Hepatocyte (in vitro differentiated cells): ENCODE measurements at regions not wholly inside any gene's neighbourhood (a gene's known extent, or its start where the extent isn't known, plus 50 kb on each side); places are given as distances from the start of the nearest gene placed in this dataset.
"Not testable (repeated sequence)": the region's sequence is repeated elsewhere in the genome, so short reads cannot be mapped to it uniquely, and the experiment has no call there.

Experiments used
- DNase-seq: peaks from one replicate; pipeline ENCODE4 v3.0.0-alpha.2; 2016; ENCODE audit warnings: low spot score
- H2AFZ ChIP-seq: fragments of 200-600 bp; sonication (generic); 2 replicates; pipeline ENCODE4 v1.6.0; 2016; ENCODE audit warnings: antibody characterized with exemption, mild to moderate bottlenecking
- H3K27ac ChIP-seq: fragments of 200-600 bp; sonication (generic); 2 replicates; pipeline ENCODE4 v1.5.1; 2016; ENCODE audit warnings: mild to moderate bottlenecking
- H3K27me3 ChIP-seq: fragments of 200-600 bp; sonication (generic); 2 replicates; pipeline ENCODE4 v1.6.1; 2016
- H3K36me3 ChIP-seq: fragments of 200-600 bp; sonication (generic); replicated peaks from 2 replicates; pipeline ENCODE4 v1.5.1; 2016; ENCODE audit warnings: low read depth; ENCODE audit not compliant: insufficient read depth
- H3K4me1 ChIP-seq: fragments of 200-600 bp; sonication (generic); 2 replicates; pipeline ENCODE4 v1.5.1; 2016; ENCODE audit warnings: mild to moderate bottlenecking, moderate library complexity; ENCODE audit not compliant: insufficient read depth
- H3K4me2 ChIP-seq: fragments of 200-600 bp; sonication (generic); 2 replicates; pipeline ENCODE4 v1.6.0; 2016
- H3K4me3 ChIP-seq: fragments of 200-600 bp; sonication (generic); 2 replicates; pipeline ENCODE4 v1.5.1; 2016; ENCODE audit warnings: mild to moderate bottlenecking
- H3K79me2 ChIP-seq: fragments of 200-600 bp; sonication (generic); 2 replicates; pipeline ENCODE4 v1.6.0; 2017; ENCODE audit warnings: mild to moderate bottlenecking
- H3K9me2 ChIP-seq: fragments of 200-600 bp; sonication (generic); replicated peaks from 2 replicates; pipeline ENCODE4 v1.6.0; 2017; ENCODE audit warnings: mild to moderate bottlenecking; ENCODE audit not compliant: insufficient read depth
- H3K9me3 ChIP-seq: fragments of 200-600 bp; sonication (generic); 2 replicates; pipeline ENCODE4 v1.5.1; 2016; ENCODE audit warnings: low read depth, mild to moderate bottlenecking
- H4K20me1 ChIP-seq: fragments of 200-600 bp; sonication (generic); 2 replicates; pipeline ENCODE4 v1.6.0; 2016; ENCODE audit warnings: mild to moderate bottlenecking; ENCODE audit not compliant: insufficient read depth, poor library complexity, severe bottlenecking
- CTCF ChIP-seq: fragments of 200-600 bp; sonication (generic); IDR thresholded peaks from 2 replicates; pipeline ENCODE4 v1.5.1; 2016; ENCODE audit warnings: antibody characterized with exemption, mild to moderate bottlenecking; ENCODE audit not compliant: poor library complexity
- EZH2 ChIP-seq: fragments of 200-600 bp; sonication (generic); IDR thresholded peaks from 2 replicates; pipeline ENCODE4 v1.6.1; 2016; ENCODE audit warnings: antibody characterized with exemption, mild to moderate bottlenecking, borderline replicate concordance
- EZH2phosphoT487 ChIP-seq: fragments of 200-600 bp; sonication (generic); IDR thresholded peaks from one replicate; pipeline ENCODE4 v1.6.1; 2018; ENCODE audit warnings: antibody characterized with exemption, mild to moderate bottlenecking, low read depth, moderate library complexity; ENCODE audit not compliant: unreplicated experiment, severe bottlenecking
- WGBS: methylation state at CpG from one replicate; pipeline ENCODE4 v1.1.6; 2016; ENCODE audit warnings: low lambda C conversion rate; ENCODE audit errors: missing lambda C conversion rate; 5-methylcytosine and 5-hydroxymethylcytosine counted together

DNA sequence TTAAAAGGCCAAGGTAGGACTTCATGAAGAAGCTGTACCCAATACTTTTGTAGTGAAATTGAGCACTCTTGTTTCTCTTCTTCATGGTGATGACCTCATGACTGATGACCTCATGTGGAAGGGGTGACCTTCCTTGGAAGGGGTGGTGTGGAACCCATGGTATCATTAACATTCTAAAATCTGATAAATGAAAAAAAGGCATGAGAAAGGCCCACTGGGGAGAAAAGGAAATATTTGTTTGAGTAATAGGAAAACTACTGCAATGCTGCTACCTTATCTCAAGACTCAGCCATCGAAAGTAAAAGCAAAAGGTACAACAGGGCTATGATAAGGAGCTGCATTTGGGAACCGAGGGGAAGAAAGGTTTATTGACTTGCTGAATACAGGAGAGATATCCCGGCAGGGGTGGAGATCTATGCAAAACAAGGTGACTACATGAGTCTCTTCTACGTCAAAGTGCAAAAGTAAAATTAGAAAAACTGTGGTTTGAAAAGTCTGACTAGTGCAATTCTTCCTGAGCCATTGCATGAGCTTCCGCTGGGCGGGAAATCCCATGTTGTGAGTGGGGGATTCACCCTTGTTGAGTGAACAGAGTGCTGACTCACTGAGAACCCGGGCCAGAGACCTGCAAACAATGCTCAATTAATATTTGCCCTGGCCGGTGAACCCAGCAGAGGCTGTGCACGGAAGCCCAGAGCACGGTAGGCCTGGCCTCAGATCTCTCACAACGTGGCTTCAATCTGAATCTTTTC is 138.9 kb upstream of the RFC3 start:
- Histone ChIP-seq H3K27me3 (no peaks in the 10 kb centered on the region), H3K9me2 (no peaks in the 10 kb centered on the region), H3K4me1 (no peaks in the 10 kb centered on the region), H3K9me3 (no peaks in the 10 kb centered on the region), H3K79me2 (no peaks in the 10 kb centered on the region), H3K4me2 (peak overlapping the region; percentile 45), H2AFZ (no peak overlapping the region), H4K20me1 (no peaks in the 10 kb centered on the region), H3K27ac (peak overlapping the region; percentile 79), H3K36me3 (no peaks in the 10 kb centered on the region), H3K4me3 (no peak overlapping the region)
- TF ChIP-seq EZH2phosphoT487 = no peak
- WGBS = 49% methylated on average over 11 of the region's 11 CpGs
- peak; percentile 79 for DNase-seq

- 88% methylated on average over 1 of the region's 1 CpG for WGBS
- no peaks in the 10 kb centered on the region for H3K9me2 ChIP-seq
- H4K20me1 ChIP-seq = no peaks in the 10 kb centered on the region
- H3K27ac ChIP-seq = peak overlapping the region; percentile 79
- no peaks in the 10 kb centered on the region for H3K27me3 ChIP-seq
- H3K9me3 ChIP-seq = no peaks in the 10 kb centered on the region
- H3K4me1 ChIP-seq = no peaks in the 10 kb centered on the region
- no peak for TF ChIP-seq CTCF
- no peak for TF ChIP-seq EZH2
- TF ChIP-seq EZH2phosphoT487 = no peak
- no peaks in the 10 kb centered on the region for H3K79me2 ChIP-seq
- H3K4me3 ChIP-seq = no peak overlapping the region
- H3K4me2 ChIP-seq = peak overlapping the region; percentile 45
- H2AFZ ChIP-seq = no peak overlapping the region
- H3K36me3 ChIP-seq = no peaks in the 10 kb centered on the region
- DNase-seq = no peak
Measured at GRCh38 chr13:33679658-33680012, 138.3 kb upstream of the RFC3 start.

GRCh38 chr13:33682020-33682564 is 135.9 kb upstream of the RFC3 start:
- no peaks in the 10 kb centered on the region for H3K4me1 ChIP-seq
- no peaks in the 10 kb centered on the region for H3K9me3 ChIP-seq
- no peak for DNase-seq
- 96% methylated on average over 25 of the region's 35 CpGs for WGBS
- H4K20me1 ChIP-seq = no peaks in the 10 kb centered on the region
- no peaks in the 10 kb centered on the region for H3K9me2 ChIP-seq
- H2AFZ ChIP-seq = no peak overlapping the region
- no peak for TF ChIP-seq EZH2
- no peak for TF ChIP-seq CTCF
- TF ChIP-seq EZH2phosphoT487 = no peak
- no peak overlapping the region for H3K4me3 ChIP-seq
- H3K79me2 ChIP-seq = no peaks in the 10 kb centered on the region
- H3K4me2 ChIP-seq = no peak overlapping the region
- no peaks in the 10 kb centered on the region for H3K36me3 ChIP-seq
- H3K27me3 ChIP-seq = no peaks in the 10 kb centered on the region
- no peak overlapping the region for H3K27ac ChIP-seq

GRCh38 chr13:33682646-33683045 is 135.3 kb upstream of the RFC3 start:
- not testable (repeated sequence) for H3K27ac ChIP-seq, DNase-seq, H3K4me1 ChIP-seq, H3K36me3 ChIP-seq, H3K4me2 ChIP-seq, H3K27me3 ChIP-seq, H3K9me2 ChIP-seq, H4K20me1 ChIP-seq, H3K4me3 ChIP-seq, H2AFZ ChIP-seq, H3K9me3 ChIP-seq, H3K79me2 ChIP-seq
- WGBS = 95% methylated on average over 5 of the region's 5 CpGs
